ENCODE measurements at regions not wholly inside any gene's neighbourhood (a gene's known extent, or its start where the extent isn't known, plus 50 kb on each side); places are given as distances from the start of the nearest gene placed in this dataset.

DNA sequence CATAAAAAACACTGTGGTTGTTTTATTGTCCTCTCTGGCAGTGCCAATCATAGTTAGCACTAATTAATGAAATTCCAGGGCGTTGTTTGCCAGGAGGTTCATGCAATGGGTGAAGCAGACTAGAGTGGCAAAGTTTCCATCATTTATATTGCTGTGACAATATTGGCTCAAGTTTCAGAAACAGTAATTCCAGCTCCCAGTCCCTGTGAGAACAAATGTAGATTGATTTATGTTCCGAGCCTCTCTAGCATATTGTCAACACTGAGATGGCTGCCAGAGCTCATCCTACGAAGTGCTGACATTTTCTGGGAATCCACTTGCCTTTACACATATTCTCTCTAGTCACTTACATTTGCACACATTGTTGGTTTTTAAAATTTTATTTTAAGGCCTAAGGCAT lies 440.0 kb upstream of the IGFBP7 start:
- no peak for DNase-seq

DNA sequence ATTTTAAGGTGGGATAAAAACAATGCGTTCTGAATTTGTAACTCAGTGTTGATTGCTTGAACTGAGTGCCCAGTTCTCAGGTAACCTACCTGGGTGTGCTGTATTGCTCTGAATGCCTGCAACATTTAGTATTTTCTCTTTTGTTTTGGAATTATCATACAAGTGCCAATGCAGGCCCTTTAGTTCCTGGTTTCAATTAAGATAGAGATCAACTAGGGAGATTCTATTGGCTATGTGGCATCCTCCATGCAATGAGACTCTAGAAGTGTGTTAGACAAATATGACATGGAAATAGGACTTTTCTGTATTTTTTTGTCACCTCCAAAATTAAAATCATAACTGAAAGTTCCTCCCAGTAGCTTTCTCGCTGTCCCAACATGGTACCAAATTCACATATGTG lies 438.7 kb upstream of the IGFBP7 start:
- DNase-seq: no peak

DNA sequence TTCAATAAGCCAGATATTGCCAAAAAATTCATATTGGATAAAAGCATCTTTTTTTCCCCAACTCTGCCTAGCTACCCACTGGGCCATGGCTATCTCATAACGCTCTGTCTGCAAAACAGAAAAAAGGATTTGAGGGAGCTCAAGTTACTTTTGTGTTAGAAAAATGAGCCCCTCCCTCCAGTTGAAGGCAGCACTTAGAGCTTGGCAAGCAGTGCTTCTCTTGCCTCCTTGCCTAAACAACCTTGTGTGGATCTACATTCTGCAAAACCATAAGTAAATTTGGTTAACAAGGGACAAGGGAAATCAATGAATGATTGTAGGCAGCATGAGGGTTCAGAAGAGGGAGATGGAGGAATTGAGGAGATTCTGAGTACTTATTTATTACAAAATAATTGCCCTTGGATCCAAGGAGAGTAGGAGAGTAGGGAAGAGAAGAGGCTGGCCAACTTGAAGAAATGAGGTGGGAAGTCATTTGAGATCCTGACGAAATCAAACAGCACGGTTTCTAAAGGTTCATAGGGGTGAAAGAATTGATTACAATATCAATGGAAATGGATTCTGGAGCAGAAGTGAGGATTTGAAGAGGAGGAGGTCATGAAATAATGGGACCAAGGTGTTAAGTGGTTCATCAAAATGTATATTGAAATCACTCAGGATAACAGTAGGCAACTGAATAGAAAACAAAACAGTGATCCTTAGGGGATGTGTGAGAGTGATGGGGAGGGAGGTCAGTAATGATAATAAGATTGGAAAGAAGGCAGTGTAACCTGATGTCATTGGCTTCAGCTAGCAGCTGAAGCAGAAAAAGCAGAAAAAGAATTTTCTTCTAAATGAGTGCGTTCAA lies 434.8 kb upstream of the IGFBP7 start:
- no peak for DNase-seq

DNA sequence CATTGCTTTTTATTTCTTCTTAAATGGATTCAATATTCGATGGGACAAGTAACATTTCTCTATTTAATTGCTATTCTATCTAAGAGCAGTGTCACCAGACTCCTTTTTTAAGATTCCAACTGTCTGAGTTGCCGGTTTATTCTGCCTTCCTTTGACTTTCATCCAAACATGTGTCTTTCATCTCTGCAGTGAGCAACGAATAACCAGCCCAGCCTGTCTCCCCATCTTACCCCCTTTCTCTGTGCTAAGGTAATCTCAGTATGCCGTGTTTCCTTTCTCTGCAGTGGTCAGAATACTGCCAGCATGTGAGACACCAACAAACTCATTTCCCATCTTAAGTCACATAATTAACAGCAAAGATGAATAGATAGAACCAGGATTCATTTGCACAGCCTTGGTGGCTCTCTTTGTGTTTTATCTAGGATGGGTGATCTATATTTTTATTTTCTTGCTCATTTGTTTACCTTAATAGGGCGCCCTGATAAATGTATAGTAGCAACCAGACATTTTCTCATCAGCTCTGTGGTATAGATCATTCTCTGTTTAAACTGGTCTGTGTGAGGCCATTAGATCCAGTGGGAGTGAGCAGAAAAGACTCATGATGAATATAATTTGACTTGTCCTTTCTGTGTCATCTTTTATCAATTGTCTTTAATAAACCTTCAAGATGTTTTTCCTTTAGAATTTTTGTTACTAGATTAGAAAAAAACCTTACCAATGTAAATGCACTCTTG lies 394.8 kb upstream of the IGFBP7 start:
- DNase-seq: no peak

GRCh38 chr4:57504139-57504538 lies 394.0 kb upstream of the IGFBP7 start:
- DNase-seq: no peak

DNA sequence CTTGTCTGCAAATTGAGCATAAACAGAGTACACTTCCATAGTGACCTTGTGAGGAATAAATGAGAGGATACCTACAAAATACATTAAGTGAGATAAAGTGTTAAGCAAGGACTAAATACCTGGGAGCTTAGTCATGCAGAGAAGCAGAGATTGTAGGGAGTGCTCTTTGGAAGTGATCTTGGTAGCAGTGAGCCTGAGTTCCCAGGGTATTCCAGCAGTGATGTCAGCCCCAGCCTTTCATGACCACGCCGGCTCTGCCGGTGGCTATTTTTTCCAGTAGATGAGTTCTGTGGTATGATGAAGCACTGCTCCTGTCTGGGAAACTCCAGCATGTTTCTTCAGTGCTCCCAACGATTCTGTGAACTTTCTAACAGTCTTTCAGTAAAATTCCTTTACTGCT lies 391.5 kb upstream of the IGFBP7 start:
- DNase-seq: no peak

GRCh38 chr4:57499786-57500185 lies 389.6 kb upstream of the IGFBP7 start:
- no peak for DNase-seq

DNA sequence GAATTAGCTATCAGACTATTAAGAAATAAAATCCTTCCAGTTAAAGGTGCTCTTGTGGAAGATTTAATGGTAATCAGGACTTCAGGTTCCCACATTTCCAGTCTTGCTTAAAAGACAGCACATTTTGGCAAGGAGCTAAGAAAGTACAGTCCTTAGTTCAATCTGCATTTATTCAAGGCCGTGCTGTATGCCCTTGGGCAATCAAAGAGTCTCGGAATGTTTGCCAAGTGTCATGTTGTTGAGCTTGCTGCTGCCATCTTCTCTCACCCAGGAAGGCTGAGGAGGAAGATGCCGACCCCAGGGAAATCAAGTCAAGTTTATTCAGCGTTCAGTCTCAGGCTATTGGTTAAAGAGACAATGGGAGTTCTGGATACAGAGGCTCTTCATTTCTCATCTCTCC lies 388.1 kb upstream of the IGFBP7 start:
- no peak for DNase-seq

- DNase-seq: no peak
Observed at GRCh38 chr4:57496697-57497471, 386.7 kb upstream of the IGFBP7 start.

- DNase-seq: no peak
Observed at GRCh38 chr4:57494821-57495220, 384.6 kb upstream of the IGFBP7 start.

DNA sequence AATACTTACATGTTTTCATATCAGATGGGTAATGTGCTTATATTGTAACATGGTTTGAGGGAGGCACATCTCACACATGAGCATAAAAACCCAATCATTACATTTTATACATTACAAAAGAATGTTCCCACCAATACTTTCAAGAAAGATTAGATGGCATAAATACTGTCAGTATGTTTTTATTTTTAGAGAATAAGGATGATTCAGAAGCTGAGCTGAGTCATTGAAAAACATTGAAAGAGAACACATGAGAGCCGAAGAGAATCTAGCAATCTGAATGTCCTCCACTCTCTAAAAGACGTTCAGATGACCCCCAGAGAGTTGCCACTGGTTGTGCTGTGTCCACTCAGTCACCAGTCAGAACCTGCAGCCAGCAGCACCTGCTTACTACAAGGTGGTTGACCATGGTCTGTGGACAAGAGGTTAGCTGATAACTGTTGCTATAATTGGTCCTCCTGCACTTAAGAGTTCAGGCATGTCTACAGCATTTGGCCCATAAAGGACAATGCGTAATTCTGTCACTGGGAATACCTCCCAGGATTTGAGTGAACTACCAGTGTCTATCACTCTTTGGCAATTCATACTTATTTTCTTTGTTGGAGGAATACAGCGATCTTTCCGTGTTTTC lies 382.2 kb upstream of the IGFBP7 start:
- DNase-seq: no peak

- DNase-seq: no peak
Observed at GRCh38 chr4:57491388-57491787, 381.2 kb upstream of the IGFBP7 start.

DNA sequence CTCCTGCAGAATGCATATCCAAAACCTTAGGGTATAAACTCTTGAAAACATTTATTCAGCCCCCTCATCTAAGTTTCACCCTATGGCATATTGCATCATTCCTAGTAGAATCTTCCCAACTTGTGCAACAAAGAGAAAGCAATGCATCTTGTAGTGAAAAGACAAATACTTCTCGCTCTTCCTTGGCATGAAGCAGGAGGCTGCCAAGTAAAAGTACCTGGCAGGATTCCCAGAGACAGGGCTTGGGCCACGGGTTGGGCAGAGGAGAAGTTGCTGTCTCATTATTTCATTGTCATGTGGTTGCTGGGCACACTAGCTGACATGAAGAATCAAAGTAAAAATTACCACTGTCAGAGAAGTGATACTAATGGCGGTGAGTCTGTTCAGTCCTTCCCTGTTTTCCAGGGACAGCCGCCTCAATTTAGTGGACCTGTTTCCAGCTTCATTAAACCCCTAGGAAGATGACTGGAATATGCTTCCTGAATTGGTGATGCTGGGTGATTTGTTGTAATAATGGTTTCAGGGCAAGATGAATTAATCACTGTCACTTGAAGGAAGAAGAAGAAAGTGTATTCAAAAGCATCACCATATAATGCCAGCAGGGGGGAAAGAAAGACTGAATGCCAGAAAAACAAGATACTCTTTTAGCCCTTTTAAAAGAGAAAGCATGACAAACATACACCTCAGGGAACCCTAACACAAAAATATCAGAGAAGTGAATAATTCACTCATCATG lies 380.5 kb upstream of the IGFBP7 start:
- no peak for DNase-seq

- no peak for DNase-seq
Observed at GRCh38 chr4:57488366-57489162, 378.4 kb upstream of the IGFBP7 start.

- no peak for DNase-seq
Observed at GRCh38 chr4:57475424-57475823, 365.2 kb upstream of the IGFBP7 start.

DNA sequence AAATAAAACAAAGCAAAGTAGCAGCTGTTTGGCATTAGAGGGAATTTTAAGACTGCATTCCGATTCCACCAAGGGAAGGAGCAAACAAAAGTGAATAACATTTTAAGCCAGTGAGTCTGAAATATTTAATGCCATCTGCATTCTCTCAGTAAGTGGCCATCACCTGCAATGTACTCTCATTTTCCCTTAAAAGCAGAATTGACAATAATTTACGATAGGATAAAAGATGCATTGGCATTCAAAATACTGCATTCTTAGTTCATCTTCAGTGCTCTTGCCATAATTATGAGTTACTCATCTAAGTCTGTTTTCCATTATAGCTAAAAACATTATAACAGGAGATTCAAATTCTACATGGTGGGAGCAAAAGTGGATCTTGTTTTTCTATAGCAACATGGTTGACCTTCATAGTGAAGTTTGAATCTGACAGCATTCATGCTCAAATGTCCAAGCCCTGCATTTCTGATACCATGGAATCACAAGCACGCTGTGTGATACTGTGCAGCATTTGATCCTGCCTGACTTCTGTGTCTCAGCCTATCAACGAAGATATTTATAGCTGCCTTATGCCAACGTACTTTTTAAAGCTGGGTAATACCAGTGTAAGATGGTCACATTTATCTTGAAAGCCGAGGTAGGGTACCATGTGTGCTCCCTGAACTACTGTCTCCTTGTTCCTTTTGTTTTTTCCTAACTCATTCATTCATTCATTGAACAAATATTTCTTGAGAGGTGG lies 355.3 kb upstream of the IGFBP7 start:
- DNase-seq: no peak

GRCh38 chr4:57462843-57463242 lies 352.7 kb upstream of the IGFBP7 start:
- DNase-seq: no peak

- DNase-seq: no peak
Observed at GRCh38 chr4:57460967-57461366, 350.8 kb upstream of the IGFBP7 start.

DNA sequence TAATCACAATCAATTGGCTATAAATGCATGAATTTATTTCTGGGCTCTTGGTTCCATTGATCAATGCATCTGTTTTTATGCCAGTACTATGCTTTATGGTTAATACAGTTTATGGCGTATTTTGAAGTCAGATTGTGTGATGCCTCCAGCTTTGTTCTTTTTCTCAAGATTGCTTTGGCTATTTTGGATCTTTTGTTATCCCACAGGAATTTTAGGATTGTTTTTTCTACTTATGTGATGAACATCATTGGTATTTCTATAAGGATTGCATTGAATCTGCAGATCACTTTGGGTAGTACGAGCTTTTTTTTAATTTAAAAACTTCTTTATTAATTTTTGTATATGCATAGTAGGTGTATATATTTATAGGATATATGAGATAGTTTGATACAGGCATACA lies 338.7 kb upstream of the IGFBP7 start:
- no peak for DNase-seq

DNA sequence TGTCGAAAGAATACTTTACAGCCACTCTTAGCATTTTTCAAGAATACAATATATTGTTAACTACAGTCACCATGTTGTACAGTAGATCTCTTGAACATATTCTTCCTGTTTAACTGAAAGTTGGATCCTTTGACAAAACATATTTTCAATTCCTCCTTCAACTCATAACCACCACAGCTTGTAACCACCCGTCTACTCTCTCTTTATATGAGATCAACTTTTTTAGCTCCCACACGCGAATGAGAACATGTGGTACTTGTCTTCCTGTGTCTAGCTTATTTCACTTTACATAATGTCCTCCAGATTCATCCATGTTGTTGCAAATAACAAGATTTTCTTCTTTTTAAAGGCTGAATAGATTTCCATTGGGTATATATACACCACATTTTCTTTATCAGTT lies 338.3 kb upstream of the IGFBP7 start:
- DNase-seq: no peak

DNA sequence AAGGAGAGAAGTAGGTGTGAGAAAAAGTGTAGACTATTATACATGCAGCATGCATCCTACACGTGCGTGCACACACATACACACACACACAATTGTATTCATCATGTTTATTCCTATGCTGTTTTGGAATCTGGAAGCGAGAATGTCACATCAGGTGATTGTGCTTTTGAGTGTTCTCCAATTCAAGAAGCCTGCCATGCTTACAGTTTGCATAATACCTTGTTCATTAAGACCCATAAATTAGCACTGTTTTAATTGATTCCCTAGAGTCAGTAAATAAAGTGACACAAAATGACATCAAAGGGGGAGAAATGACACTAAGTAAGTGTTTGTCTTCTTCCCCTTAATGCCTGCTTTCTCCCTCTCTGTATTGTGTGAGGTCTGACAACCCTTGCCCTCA lies 336.1 kb upstream of the IGFBP7 start:
- DNase-seq: no peak

All from activated CD4-positive, alpha-beta T cell treated with anti-CD3 and anti-CD28 coated beads, Interleukin-2, amount 50 U/mL, for 16 hours (primary cell).